GM18870 (cell line): ENCODE measurements at regions not wholly inside any gene's neighbourhood (a gene's known extent, or its start where the extent isn't known, plus 50 kb on each side); places are given as distances from the start of the nearest gene placed in this dataset.

Experiments used
- ATAC-seq: cut with Tn5 transposase; IDR thresholded peaks from one replicate; pipeline ENCODE4 v1.9.1; 2021; ENCODE audit warnings: moderate library complexity; ENCODE audit not compliant: unreplicated experiment

- no peak for ATAC-seq
Observed at GRCh38 chr20:11429889-11430519, 487.7 kb upstream of the BTBD3 start.

- ATAC-seq: no peak
Observed at GRCh38 chr20:11430652-11431051, 487.0 kb upstream of the BTBD3 start.

- ATAC-seq: no peak
Observed at GRCh38 chr20:11431621-11432020, 486.1 kb upstream of the BTBD3 start.

GRCh38 chr20:11432407-11432806 is 485.3 kb upstream of the BTBD3 start:
- ATAC-seq: no peak

- no peak for ATAC-seq
Observed at GRCh38 chr20:11436113-11436905, 481.4 kb upstream of the BTBD3 start.

GRCh38 chr20:11437090-11437489 is 480.6 kb upstream of the BTBD3 start:
- no peak for ATAC-seq

GRCh38 chr20:11437611-11438380 is 479.9 kb upstream of the BTBD3 start:
- ATAC-seq: no peak

GRCh38 chr20:11438412-11438811 is 479.3 kb upstream of the BTBD3 start:
- ATAC-seq: no peak

- no peak for ATAC-seq
Observed at GRCh38 chr20:11443382-11444119, 474.1 kb upstream of the BTBD3 start.

- no peak for ATAC-seq
Observed at GRCh38 chr20:11445161-11445560, 472.5 kb upstream of the BTBD3 start.

GRCh38 chr20:11445891-11446290 is 471.8 kb upstream of the BTBD3 start:
- no peak for ATAC-seq

- ATAC-seq: no peak
Observed at GRCh38 chr20:11447371-11448100, 470.2 kb upstream of the BTBD3 start.

GRCh38 chr20:11448554-11448953 is 469.1 kb upstream of the BTBD3 start:
- no peak for ATAC-seq

- ATAC-seq: no peak
Observed at GRCh38 chr20:11451793-11452291, 465.9 kb upstream of the BTBD3 start.

GRCh38 chr20:11452326-11452725 is 465.4 kb upstream of the BTBD3 start:
- ATAC-seq: no peak

GRCh38 chr20:11453430-11453829 is 464.3 kb upstream of the BTBD3 start:
- no peak for ATAC-seq

- peak; percentile 43 for ATAC-seq
Observed at GRCh38 chr20:11454966-11455799, 462.5 kb upstream of the BTBD3 start.

GRCh38 chr20:11457488-11457887 is 460.2 kb upstream of the BTBD3 start:
- no peak for ATAC-seq
